ENCODE measurements at regions not wholly inside any gene's neighbourhood (a gene's known extent, or its start where the extent isn't known, plus 50 kb on each side); places are given as distances from the start of the nearest gene placed in this dataset.
A peak's percentile ranks its signal among the peaks of the same experiment; 100 is the strongest.
"Not testable (repeated sequence)": the region's sequence is repeated elsewhere in the genome, so short reads cannot be mapped to it uniquely, and the experiment has no call there.

DNA sequence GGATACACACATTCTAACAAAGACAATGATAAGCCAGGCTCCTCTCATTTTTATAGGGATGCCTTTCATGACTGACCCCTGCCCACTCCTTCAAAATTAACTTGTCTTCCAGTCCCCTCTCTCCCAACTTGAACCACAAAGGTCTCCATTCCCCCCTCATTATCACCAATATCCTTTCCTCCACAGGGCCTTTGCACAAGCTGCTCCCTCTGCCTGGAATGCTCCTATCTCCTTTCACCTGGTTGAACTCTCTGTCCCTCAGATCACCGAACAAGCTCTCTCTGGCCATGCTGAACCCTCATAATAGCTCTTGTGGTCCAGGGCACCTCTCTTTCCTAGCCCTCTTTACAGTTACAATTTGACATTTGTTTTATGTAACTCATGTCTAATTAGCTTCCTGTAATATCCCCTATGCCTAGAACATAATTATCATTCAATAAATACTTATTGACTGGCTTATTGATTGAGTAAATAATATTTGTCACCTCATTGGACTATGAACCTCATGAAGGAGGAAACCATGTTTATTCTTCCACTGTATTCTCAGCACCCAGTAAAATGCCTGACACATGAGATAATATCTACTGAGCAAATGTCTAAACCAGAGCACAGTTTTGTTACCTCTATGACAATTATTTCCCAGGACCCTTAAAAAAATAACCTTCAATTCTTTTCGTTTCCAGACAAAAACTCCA lies 266.3 kb upstream of the RASGEF1B start:
- Histone ChIP-seq H3K27ac (ENCODE audit: low read depth, low read length) (no peak overlapping the region), H3K27me3 (ENCODE audit: control insufficient read depth in 1 of 2, insufficient read depth in 2 of 2, low read length in 2 of 2) (no peaks in the 10 kb centered on the region), H3K4me1 (ENCODE audit: control insufficient read depth in 1 of 2, insufficient read depth in 2 of 2, low read length in 2 of 2) (peaks cover 0 to 12% of the 10 kb centered on the region in 2 donors), H3K36me3 (ENCODE audit: control insufficient read depth in 1 of 2, insufficient read depth in 2 of 2, low read length in 2 of 2) (no peaks in the 10 kb centered on the region), H3K9me3 (ENCODE audit: control insufficient read depth in 1 of 2, low read length in 2 of 2) (no peaks in the 10 kb centered on the region), H3K4me3 (ENCODE audit: low read depth in 1 of 2, low read length in 2 of 2) (no peak overlapping the region), H3K9ac (ENCODE audit: low read depth in 1 of 2, low read length in 2 of 2) (no peak overlapping the region)

DNA sequence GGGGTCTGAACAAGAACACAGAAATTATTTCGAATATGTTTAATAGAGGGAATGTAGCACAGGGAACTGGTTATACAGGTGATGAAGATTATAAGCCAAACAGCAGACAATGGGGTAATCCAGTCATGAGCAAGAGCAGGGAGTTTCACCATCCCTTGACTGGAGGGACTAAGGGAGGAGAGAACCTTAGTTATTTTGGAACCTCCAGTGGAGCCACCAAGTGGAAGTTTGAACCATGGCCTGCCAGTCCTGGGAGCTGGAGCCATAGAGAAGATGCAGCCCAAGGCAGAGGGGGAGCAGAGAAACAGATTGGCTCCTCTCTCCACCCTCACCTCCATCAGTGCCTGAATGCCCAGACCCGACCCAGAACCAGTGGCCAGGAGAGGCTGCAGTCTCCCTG lies 264.6 kb upstream of the RASGEF1B start:
- no peaks in the 10 kb centered on the region for H3K9me3 ChIP-seq (ENCODE audit: control insufficient read depth in 1 of 2, low read length in 2 of 2)
- no peak overlapping the region for H3K27ac ChIP-seq (ENCODE audit: low read depth, low read length)
- no peak overlapping the region for H3K9ac ChIP-seq (ENCODE audit: low read depth in 1 of 2, low read length in 2 of 2)
- H3K27me3 ChIP-seq (ENCODE audit: control insufficient read depth in 1 of 2, insufficient read depth in 2 of 2, low read length in 2 of 2), result no peaks in the 10 kb centered on the region
- H3K4me1 ChIP-seq (ENCODE audit: control insufficient read depth in 1 of 2, insufficient read depth in 2 of 2, low read length in 2 of 2), result peaks cover 0 to 12% of the 10 kb centered on the region in 2 donors
- H3K4me3 ChIP-seq (ENCODE audit: low read depth in 1 of 2, low read length in 2 of 2), result no peak overlapping the region
- no peaks in the 10 kb centered on the region for H3K36me3 ChIP-seq (ENCODE audit: control insufficient read depth in 1 of 2, insufficient read depth in 2 of 2, low read length in 2 of 2)

DNA sequence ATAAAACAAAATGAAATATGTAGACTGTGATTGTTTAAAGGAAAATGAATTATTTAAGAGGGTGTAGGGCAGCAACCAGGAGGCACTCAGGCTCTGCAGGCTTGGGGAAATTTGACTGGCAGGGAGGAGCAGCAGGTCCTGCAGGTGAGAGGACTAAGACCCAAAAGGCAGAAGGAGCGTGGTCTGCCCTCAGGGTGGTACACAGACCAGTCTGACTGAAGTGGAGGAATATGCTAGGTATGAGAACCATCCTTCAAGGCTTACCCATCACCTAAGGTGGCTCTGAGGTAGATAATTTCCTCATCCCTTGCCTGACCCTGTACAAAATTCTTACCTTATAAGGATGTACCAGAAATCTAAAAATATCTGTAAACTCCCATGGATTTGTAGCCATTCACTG lies 261.3 kb upstream of the RASGEF1B start:
- H3K27me3 ChIP-seq (ENCODE audit: control insufficient read depth in 1 of 2, insufficient read depth in 2 of 2, low read length in 2 of 2), result no peaks in the 10 kb centered on the region
- H3K9me3 ChIP-seq (ENCODE audit: control insufficient read depth in 1 of 2, low read length in 2 of 2), result no peaks in the 10 kb centered on the region
- no peaks in the 10 kb centered on the region for H3K4me1 ChIP-seq (ENCODE audit: control insufficient read depth in 1 of 2, insufficient read depth in 2 of 2, low read length in 2 of 2)
- H3K9ac ChIP-seq (ENCODE audit: low read depth in 1 of 2, low read length in 2 of 2), result no peak overlapping the region
- H3K36me3 ChIP-seq (ENCODE audit: control insufficient read depth in 1 of 2, insufficient read depth in 2 of 2, low read length in 2 of 2), result no peaks in the 10 kb centered on the region
- H3K27ac ChIP-seq (ENCODE audit: low read depth, low read length), result no peak overlapping the region
- H3K4me3 ChIP-seq (ENCODE audit: low read depth in 1 of 2, low read length in 2 of 2), result no peak overlapping the region

DNA sequence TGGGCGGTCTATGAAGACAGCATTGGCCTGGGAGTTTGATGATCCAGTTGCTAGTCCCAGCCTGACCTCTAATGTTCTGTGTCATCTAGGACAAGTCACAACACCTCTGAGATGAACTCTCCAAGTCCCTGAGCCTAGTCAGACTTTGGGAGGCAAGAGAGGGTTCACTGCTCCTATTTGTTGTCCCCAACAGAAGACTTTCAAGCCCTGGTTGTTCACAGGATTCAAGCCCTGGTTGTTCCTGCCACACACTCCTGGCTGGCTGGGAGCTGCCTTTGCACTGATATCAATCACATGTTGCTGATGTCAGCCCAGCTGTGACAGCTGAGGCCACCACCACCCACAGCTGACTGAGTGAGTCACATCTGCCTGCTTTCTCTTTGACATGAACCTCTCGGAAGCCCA lies 253.2 kb upstream of the RASGEF1B start:
- Histone ChIP-seq H3K4me1 (ENCODE audit: control insufficient read depth in 1 of 2, insufficient read depth in 2 of 2, low read length in 2 of 2) (peaks cover 29 to 32% of the 10 kb centered on the region in 2 donors), H3K9ac (ENCODE audit: low read depth in 1 of 2, low read length in 2 of 2) (no peak overlapping the region), H3K36me3 (ENCODE audit: control insufficient read depth in 1 of 2, insufficient read depth in 2 of 2, low read length in 2 of 2) (no peaks in the 10 kb centered on the region), H3K4me3 (ENCODE audit: low read depth in 1 of 2, low read length in 2 of 2) (no peak overlapping the region), H3K27me3 (ENCODE audit: control insufficient read depth in 1 of 2, insufficient read depth in 2 of 2, low read length in 2 of 2) (no peaks in the 10 kb centered on the region), H3K27ac (ENCODE audit: low read depth, low read length) (no peak overlapping the region), H3K9me3 (ENCODE audit: control insufficient read depth in 1 of 2, low read length in 2 of 2) (no peaks in the 10 kb centered on the region)

DNA sequence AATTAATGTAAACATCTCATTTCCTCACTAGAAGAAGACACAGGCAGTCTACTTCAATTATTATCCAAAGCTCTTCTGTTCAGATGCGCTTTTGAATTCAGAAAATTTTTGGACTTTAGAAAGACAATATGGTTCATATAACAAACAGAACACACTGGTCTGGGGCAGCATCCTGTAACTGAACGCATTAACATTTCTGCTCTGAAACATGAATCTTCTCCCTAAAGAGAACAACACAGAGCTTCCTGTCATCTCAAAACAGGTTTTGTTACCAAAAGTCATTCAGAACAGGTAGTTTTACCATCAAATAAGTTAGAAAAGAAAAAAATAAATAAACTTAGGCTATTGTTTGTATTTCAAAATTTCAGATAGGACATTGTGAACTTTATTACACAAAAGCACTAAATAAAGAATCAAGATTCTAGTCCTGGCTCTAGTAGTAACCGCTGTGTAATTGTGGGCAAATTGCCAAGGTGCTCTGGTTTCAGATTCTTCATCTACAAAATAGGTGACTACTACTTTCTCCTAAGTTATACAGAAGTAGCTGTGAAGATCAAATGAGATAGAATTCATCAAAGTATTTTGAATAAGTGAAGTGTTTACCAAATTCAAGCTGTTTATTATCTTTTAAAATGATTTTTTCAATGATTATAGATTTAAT lies 252.3 kb upstream of the RASGEF1B start:
- no peaks in the 10 kb centered on the region for H3K36me3 ChIP-seq (ENCODE audit: control insufficient read depth in 1 of 2, insufficient read depth in 2 of 2, low read length in 2 of 2)
- H3K4me3 ChIP-seq (ENCODE audit: low read depth in 1 of 2, low read length in 2 of 2), result no peak overlapping the region
- H3K9me3 ChIP-seq (ENCODE audit: control insufficient read depth in 1 of 2, low read length in 2 of 2), result no peaks in the 10 kb centered on the region
- H3K27me3 ChIP-seq (ENCODE audit: control insufficient read depth in 1 of 2, insufficient read depth in 2 of 2, low read length in 2 of 2), result no peaks in the 10 kb centered on the region
- H3K9ac ChIP-seq (ENCODE audit: low read depth in 1 of 2, low read length in 2 of 2), result no peak overlapping the region
- peaks cover 29 to 32% of the 10 kb centered on the region in 2 donors for H3K4me1 ChIP-seq (ENCODE audit: control insufficient read depth in 1 of 2, insufficient read depth in 2 of 2, low read length in 2 of 2)
- no peak overlapping the region for H3K27ac ChIP-seq (ENCODE audit: low read depth, low read length)

DNA sequence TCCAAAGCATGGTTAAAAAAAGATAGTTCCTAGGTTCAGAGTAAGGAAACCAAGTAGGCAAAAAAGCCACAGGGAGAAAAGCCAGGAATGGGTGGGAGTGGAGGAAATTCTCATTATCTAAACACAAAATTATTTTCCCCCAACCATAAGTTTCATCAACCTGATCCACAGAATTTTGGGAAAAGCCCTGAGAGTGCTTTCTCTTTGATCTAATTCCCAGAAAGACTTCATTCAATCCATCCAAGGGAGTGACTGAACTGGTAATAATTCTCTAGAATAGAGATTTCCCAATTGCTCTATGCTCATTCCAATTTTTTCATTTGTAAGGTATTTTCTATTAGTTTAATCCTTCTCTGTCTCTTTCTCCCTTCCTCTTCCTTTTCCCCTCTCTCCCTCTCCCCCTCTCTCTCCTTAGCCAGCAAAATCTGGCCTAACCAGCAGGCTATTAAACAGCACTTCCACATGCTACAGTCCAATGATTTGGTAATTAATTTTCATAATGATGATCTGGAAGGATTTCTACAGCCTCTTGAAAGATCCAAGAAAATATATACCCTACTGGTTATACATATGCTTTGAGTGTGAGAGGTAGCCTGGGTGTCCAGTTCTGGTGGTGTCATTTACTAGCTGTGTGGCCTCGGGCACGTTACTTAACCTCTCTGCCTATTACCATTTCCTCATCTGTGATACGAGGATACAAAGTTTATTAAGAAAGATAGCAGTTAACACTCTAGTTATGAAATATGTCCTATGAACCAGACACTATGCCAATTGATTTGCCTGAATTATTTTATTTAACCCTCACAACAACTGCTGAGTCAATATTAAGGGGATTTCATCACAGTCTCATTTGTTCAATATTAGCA lies 251.5 kb upstream of the RASGEF1B start:
- H3K9ac ChIP-seq (ENCODE audit: low read depth in 1 of 2, low read length in 2 of 2), result no peak overlapping the region
- H3K27me3 ChIP-seq (ENCODE audit: control insufficient read depth in 1 of 2, insufficient read depth in 2 of 2, low read length in 2 of 2), result no peaks in the 10 kb centered on the region
- no peaks in the 10 kb centered on the region for H3K36me3 ChIP-seq (ENCODE audit: control insufficient read depth in 1 of 2, insufficient read depth in 2 of 2, low read length in 2 of 2)
- H3K4me3 ChIP-seq (ENCODE audit: low read depth in 1 of 2, low read length in 2 of 2), result no peak overlapping the region
- peaks cover 29 to 32% of the 10 kb centered on the region in 2 donors for H3K4me1 ChIP-seq (ENCODE audit: control insufficient read depth in 1 of 2, insufficient read depth in 2 of 2, low read length in 2 of 2)
- no peaks in the 10 kb centered on the region for H3K9me3 ChIP-seq (ENCODE audit: control insufficient read depth in 1 of 2, low read length in 2 of 2)
- no peak overlapping the region for H3K27ac ChIP-seq (ENCODE audit: low read depth, low read length)

DNA sequence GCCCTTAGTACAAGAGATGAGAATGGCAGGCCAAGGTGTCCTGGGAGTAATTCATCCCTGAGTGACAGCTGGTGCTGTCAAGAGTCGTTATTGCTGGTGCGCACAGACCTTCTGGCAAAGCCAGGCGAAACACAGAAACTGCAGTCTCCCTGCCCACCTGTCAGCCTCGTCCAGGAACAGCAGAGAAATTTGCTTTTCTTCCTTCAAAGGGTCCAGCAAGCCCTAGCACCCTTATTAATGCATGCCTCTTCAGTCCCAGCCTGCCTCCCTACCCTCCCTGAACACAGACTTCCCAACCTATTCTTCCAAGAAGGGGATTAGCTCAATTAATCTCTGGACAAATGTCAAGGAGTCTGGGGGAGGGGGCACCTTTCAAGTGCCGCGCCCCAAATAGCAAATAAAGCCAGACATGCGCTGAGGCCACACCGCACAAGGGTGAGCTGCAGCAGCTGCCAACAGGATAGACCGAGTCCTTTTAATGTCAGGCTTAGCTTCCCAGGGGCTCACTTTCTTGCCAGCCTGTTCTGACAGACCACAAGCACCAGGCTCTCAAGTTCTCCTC lies 250.7 kb upstream of the RASGEF1B start:
- no peak overlapping the region for H3K4me3 ChIP-seq (ENCODE audit: low read depth in 1 of 2, low read length in 2 of 2)
- H3K36me3 ChIP-seq (ENCODE audit: control insufficient read depth in 1 of 2, insufficient read depth in 2 of 2, low read length in 2 of 2), result no peaks in the 10 kb centered on the region
- no peaks in the 10 kb centered on the region for H3K27me3 ChIP-seq (ENCODE audit: control insufficient read depth in 1 of 2, insufficient read depth in 2 of 2, low read length in 2 of 2)
- no peaks in the 10 kb centered on the region for H3K9me3 ChIP-seq (ENCODE audit: control insufficient read depth in 1 of 2, low read length in 2 of 2)
- peak overlapping the region in 1 of 2 donors; percentile 10 for H3K9ac ChIP-seq (ENCODE audit: low read depth in 1 of 2, low read length in 2 of 2)
- peaks cover 29 to 32% of the 10 kb centered on the region in 2 donors for H3K4me1 ChIP-seq (ENCODE audit: control insufficient read depth in 1 of 2, insufficient read depth in 2 of 2, low read length in 2 of 2)
- H3K27ac ChIP-seq (ENCODE audit: low read depth, low read length), result no peak overlapping the region

DNA sequence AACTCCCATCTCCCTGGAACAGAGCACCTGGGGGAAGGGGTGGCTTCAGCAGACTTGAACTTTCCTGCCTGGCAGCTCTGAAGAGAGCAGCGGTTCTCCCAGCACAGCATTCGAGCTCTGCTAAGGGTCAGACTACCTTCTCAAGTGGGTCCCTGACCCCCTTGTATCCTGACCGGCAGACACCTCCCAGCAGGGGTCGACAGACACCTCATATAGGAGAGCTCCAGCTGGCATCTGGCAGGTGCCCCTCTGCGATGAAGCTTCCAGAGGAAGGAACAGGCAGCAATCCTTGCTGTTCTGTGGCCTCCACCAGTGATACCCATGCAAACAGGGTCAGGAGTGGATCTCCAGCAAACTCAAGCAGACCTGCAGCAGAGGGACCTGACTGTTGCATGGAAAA lies 244.1 kb upstream of the RASGEF1B start:
- Histone ChIP-seq H3K9me3 (ENCODE audit: control insufficient read depth in 1 of 2, low read length in 2 of 2) (no peaks in the 10 kb centered on the region), H3K27ac (ENCODE audit: low read depth, low read length) (no peak overlapping the region), H3K36me3 (ENCODE audit: control insufficient read depth in 1 of 2, insufficient read depth in 2 of 2, low read length in 2 of 2) (no peaks in the 10 kb centered on the region), H3K9ac (ENCODE audit: low read depth in 1 of 2, low read length in 2 of 2) (no peak overlapping the region), H3K27me3 (ENCODE audit: control insufficient read depth in 1 of 2, insufficient read depth in 2 of 2, low read length in 2 of 2) (no peaks in the 10 kb centered on the region), H3K4me3 (ENCODE audit: low read depth in 1 of 2, low read length in 2 of 2) (no peak overlapping the region), H3K4me1 (ENCODE audit: control insufficient read depth in 1 of 2, insufficient read depth in 2 of 2, low read length in 2 of 2) (no peaks in the 10 kb centered on the region)

DNA sequence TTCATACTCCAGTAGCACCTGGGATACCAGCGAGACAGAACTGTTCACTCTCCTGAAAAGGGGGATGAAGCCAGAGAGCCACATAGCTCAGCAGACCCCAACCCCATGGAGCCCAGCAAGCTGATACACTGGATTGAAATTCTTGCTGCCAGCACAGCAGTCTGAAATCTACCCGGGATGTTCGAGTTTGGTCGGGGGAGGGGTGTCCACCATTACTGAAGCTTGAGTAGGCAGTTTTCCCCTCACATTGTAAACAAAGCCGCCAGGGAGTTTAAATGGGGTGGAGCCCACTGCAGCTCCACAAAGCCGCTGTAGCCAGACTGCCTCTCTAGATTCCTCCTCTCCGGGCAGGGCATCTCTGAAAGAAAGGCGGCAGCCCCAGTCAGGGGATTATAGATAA lies 243.7 kb upstream of the RASGEF1B start:
- not testable (repeated sequence) for H3K4me1 ChIP-seq (ENCODE audit: control insufficient read depth in 1 of 2, insufficient read depth in 2 of 2, low read length in 2 of 2); H3K27ac ChIP-seq (ENCODE audit: low read depth, low read length); H3K36me3 ChIP-seq (ENCODE audit: control insufficient read depth in 1 of 2, insufficient read depth in 2 of 2, low read length in 2 of 2); H3K4me3 ChIP-seq (ENCODE audit: low read depth in 1 of 2, low read length in 2 of 2); H3K9me3 ChIP-seq (ENCODE audit: control insufficient read depth in 1 of 2, low read length in 2 of 2); H3K9ac ChIP-seq (ENCODE audit: low read depth in 1 of 2, low read length in 2 of 2); H3K27me3 ChIP-seq (ENCODE audit: control insufficient read depth in 1 of 2, insufficient read depth in 2 of 2, low read length in 2 of 2)

DNA sequence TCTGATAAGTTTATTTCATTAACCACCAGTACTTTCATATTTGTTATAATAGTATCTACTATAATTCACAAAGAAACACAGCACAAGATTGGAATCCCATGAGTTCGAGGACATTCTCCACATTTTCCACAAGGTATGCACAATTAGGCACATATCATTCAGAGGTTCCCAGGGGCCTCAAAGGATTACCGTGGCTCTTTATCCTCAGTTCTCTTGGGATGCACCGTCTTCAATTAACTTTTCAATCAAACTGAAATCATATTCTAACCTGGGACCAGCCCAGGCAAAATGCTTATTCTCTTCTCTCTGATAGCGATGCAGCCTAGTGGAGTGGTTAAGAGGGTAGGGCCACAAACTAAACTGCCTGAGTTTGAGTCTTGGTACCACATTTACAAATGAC lies 242.6 kb upstream of the RASGEF1B start:
- Histone ChIP-seq H3K9me3 (ENCODE audit: control insufficient read depth in 1 of 2, low read length in 2 of 2) (no peaks in the 10 kb centered on the region), H3K36me3 (ENCODE audit: control insufficient read depth in 1 of 2, insufficient read depth in 2 of 2, low read length in 2 of 2) (no peaks in the 10 kb centered on the region), H3K4me1 (ENCODE audit: control insufficient read depth in 1 of 2, insufficient read depth in 2 of 2, low read length in 2 of 2) (no peaks in the 10 kb centered on the region), H3K9ac (ENCODE audit: low read depth in 1 of 2, low read length in 2 of 2) (no peak overlapping the region), H3K27ac (ENCODE audit: low read depth, low read length) (no peak overlapping the region), H3K27me3 (ENCODE audit: control insufficient read depth in 1 of 2, insufficient read depth in 2 of 2, low read length in 2 of 2) (no peaks in the 10 kb centered on the region), H3K4me3 (ENCODE audit: low read depth in 1 of 2, low read length in 2 of 2) (no peak overlapping the region)

All from duodenal mucosa (tissue), 2 donors.